CD14-positive monocyte (primary cell): ENCODE measurements at regions not wholly inside any gene's neighbourhood (a gene's known extent, or its start where the extent isn't known, plus 50 kb on each side); places are given as distances from the start of the nearest gene placed in this dataset.
A peak's percentile ranks its signal among the peaks of the same experiment; 100 is the strongest.

Source experiments
- DNase-seq, 3 donors: peaks; one replicate each; pipeline ENCODE4 v3.0.0-alpha.2; 2011 to 2022
- H2AFZ ChIP-seq: 2 replicates; pipeline ENCODE4 v1.6.0; 2012; ENCODE audit warnings: mild to moderate bottlenecking, low read depth, low read length, inconsistent platforms; ENCODE audit not compliant: insufficient read depth, poor library complexity, severe bottlenecking
- H3K27ac ChIP-seq, 2 donors: 1 replicate in 1 of 2; 2 replicates in 1 of 2; pipeline ENCODE4 v1.5.1; 2012 to 2013; ENCODE audit warnings: low read length in 2 of 2, control low read depth in 1 of 2, inconsistent platforms in 1 of 2, low read depth in 1 of 2, mild to moderate bottlenecking in 1 of 2
- H3K27me3 ChIP-seq, 2 donors: one replicate each; pipeline versions ENCODE4 v1.6.0 to v1.6.1; 2011 to 2013; ENCODE audit warnings: low read length in 2 of 2; ENCODE audit not compliant: control insufficient read depth in 2 of 2, insufficient read depth in 2 of 2
- H3K36me3 ChIP-seq, 2 donors: replicated peaks in 1 of 2; 1 replicate in 1 of 2; 2 replicates in 1 of 2; pipeline versions ENCODE4 v1.5.1 to v1.6.1; 2012 to 2013; ENCODE audit warnings: low read length in 2 of 2, control low read depth in 1 of 2, inconsistent platforms in 1 of 2, mild to moderate bottlenecking in 1 of 2; ENCODE audit not compliant: insufficient read depth in 2 of 2, control insufficient read depth in 1 of 2
- H3K4me1 ChIP-seq, 2 donors: 1 replicate in 1 of 2; 2 replicates in 1 of 2; pipeline versions ENCODE4 v1.5.1 to v1.6.1; 2012 to 2013; ENCODE audit warnings: low read length in 2 of 2, control low read depth in 1 of 2, inconsistent platforms in 1 of 2, mild to moderate bottlenecking in 1 of 2, moderate library complexity in 1 of 2; ENCODE audit not compliant: insufficient read depth in 2 of 2, control insufficient read depth in 1 of 2
- H3K4me2 ChIP-seq: replicated peaks from 2 replicates; pipeline ENCODE3; 2012; ENCODE audit warnings: low read length, moderate library complexity, mild to moderate bottlenecking; ENCODE audit not compliant: poor library complexity, severe bottlenecking; ENCODE audit errors: extremely low read depth
- H3K4me3 ChIP-seq, 3 experiments: fragments of 200-600 bp in 1 of 3; sonication (generic) in 1 of 3; replicated peaks in 1 of 3; 1 replicate in 2 of 3; 2 replicates in 1 of 3; pipeline ENCODE4 v1.5.1; 2011 to 2013; ENCODE audit warnings: low read length in 3 of 3, mild to moderate bottlenecking in 3 of 3, control low read depth in 2 of 3, low read depth in 2 of 3, inconsistent platforms in 1 of 3, moderate library complexity in 1 of 3
- H3K79me2 ChIP-seq: 2 replicates; pipeline ENCODE4 v1.6.0; 2012; ENCODE audit warnings: mild to moderate bottlenecking, control low read depth, inconsistent platforms, low read length, moderate library complexity; ENCODE audit not compliant: insufficient read depth
- H3K9ac ChIP-seq: 2 replicates; pipeline ENCODE4 v1.6.0; 2017; ENCODE audit warnings: low read length, mild to moderate bottlenecking; ENCODE audit not compliant: insufficient read depth, poor library complexity, severe bottlenecking
- H3K9me3 ChIP-seq, 2 donors: replicated peaks in 1 of 2; 1 replicate in 1 of 2; 2 replicates in 1 of 2; pipeline versions ENCODE4 v1.5.1 to v1.6.1; 2012 to 2013; ENCODE audit warnings: low read length in 2 of 2, control low read depth in 1 of 2; ENCODE audit not compliant: control insufficient read depth in 1 of 2, insufficient read depth in 1 of 2
- H4K20me1 ChIP-seq: 2 replicates; pipeline ENCODE4 v1.6.0; 2012; ENCODE audit warnings: mild to moderate bottlenecking, low read length, control low read depth, moderate library complexity; ENCODE audit not compliant: insufficient read depth
- H3K27ac Mint-ChIP-seq, 7 donors: one replicate each; pipeline ENCODE4 v1.8.0; 2020; ENCODE audit warnings: mild to moderate bottlenecking in 7 of 7, mixed read lengths in 7 of 7, moderate library complexity in 6 of 7, inconsistent platforms in 2 of 7
- H3K27me3 Mint-ChIP-seq, 3 donors: one replicate each; pipeline ENCODE4 v1.8.0; 2021 to 2022; ENCODE audit warnings: low read depth in 3 of 3, mild to moderate bottlenecking in 3 of 3, mixed read lengths in 3 of 3, moderate library complexity in 3 of 3, inconsistent platforms in 1 of 3
- H3K36me3 Mint-ChIP-seq, 2 donors: one replicate each; pipeline ENCODE4 v1.8.0; 2020; ENCODE audit warnings: mixed read lengths in 2 of 2, inconsistent platforms in 1 of 2, mild to moderate bottlenecking in 1 of 2
- H3K4me1 Mint-ChIP-seq: one replicate; pipeline ENCODE4 v1.8.0; 2020; ENCODE audit warnings: mild to moderate bottlenecking, mixed read lengths
- H3K4me3 Mint-ChIP-seq, 2 donors: one replicate each; pipeline ENCODE4 v1.8.0; 2020; ENCODE audit warnings: mild to moderate bottlenecking in 2 of 2, mixed read lengths in 2 of 2, moderate library complexity in 1 of 2
- H3K9me3 Mint-ChIP-seq, 7 donors: one replicate each; pipeline ENCODE4 v1.8.0; 2020 to 2022; ENCODE audit warnings: mixed read lengths in 7 of 7, mild to moderate bottlenecking in 6 of 7, moderate library complexity in 6 of 7, inconsistent platforms in 2 of 7
- CTCF ChIP-seq: fragments of 200-600 bp; IDR thresholded peaks from one replicate; pipeline ENCODE4 v1.8.0; 2022; ENCODE audit warnings: antibody characterized with exemption, mild to moderate bottlenecking
- WGBS: methylation state at CpG from one replicate; pipeline ENCODE4 v1.1.5; 2013; ENCODE audit warnings: missing lambda C conversion rate; ENCODE audit not compliant: insufficient coverage; 5-methylcytosine and 5-hydroxymethylcytosine counted together
- intact Hi-C, 2 donors: fragments of 100-400 bp; cut with micrococcal nuclease; formaldehyde crosslinking; loops; one replicate each; pipeline versions ENCODE4 v1.15.0 to v1.15.1; 2023

GRCh38 chr2:42918671-42919318 lies 126.4 kb upstream of the HAAO start:
- Histone ChIP-seq H3K4me1 (peaks cover 0 to 4% of the 10 kb centered on the region in 2 donors), H2AFZ (no peak overlapping the region), H4K20me1 (no peaks in the 10 kb centered on the region), H3K9me3 (no peaks in the 10 kb centered on the region), H3K27ac (no peak overlapping the region), H3K9ac (no peak overlapping the region), H3K79me2 (no peaks in the 10 kb centered on the region), H3K4me3 (no peak overlapping the region), H3K36me3 (no peaks in the 10 kb centered on the region), H3K4me2 (no peak overlapping the region), H3K27me3 (no peaks in the 10 kb centered on the region)
- intact Hi-C loops: no loop called here
- H3K4me1 Mint-ChIP-seq: peaks cover 12% of the 10 kb centered on the region
- H3K9me3 Mint-ChIP-seq: peaks cover 0 to 2% (median 0%) of the 10 kb centered on the region in 7 donors
- no peak overlapping the region for H3K27ac Mint-ChIP-seq
- WGBS: 70% methylated on average over 4 of the region's 9 CpGs
- H3K4me3 Mint-ChIP-seq: no peak overlapping the region
- TF ChIP-seq CTCF: no peak
- no peaks in the 10 kb centered on the region for H3K36me3 Mint-ChIP-seq
- peaks cover 0 to 8% (median 5%) of the 10 kb centered on the region in 3 donors for H3K27me3 Mint-ChIP-seq
- DNase-seq: no peak

GRCh38 chr2:42918041-42918440 lies 125.7 kb upstream of the HAAO start:
- peaks cover 0 to 2% (median 0%) of the 10 kb centered on the region in 7 donors for H3K9me3 Mint-ChIP-seq
- Histone ChIP-seq H3K9ac (no peak overlapping the region), H3K27me3 (no peaks in the 10 kb centered on the region), H3K4me3 (no peak overlapping the region), H3K4me1 (peaks cover 0 to 9% of the 10 kb centered on the region in 2 donors), H3K36me3 (no peaks in the 10 kb centered on the region), H3K9me3 (no peaks in the 10 kb centered on the region), H3K4me2 (no peak overlapping the region), H4K20me1 (no peaks in the 10 kb centered on the region), H3K79me2 (no peaks in the 10 kb centered on the region), H3K27ac (no peak overlapping the region), H2AFZ (peak overlapping the region; percentile 44)
- peaks cover 0 to 8% (median 5%) of the 10 kb centered on the region in 3 donors for H3K27me3 Mint-ChIP-seq
- H3K36me3 Mint-ChIP-seq: no peaks in the 10 kb centered on the region
- TF ChIP-seq CTCF: no peak
- DNase-seq: no peak
- intact Hi-C loops: no loop called here
- no CpG with 5 or more reads among the region's 13 CpGs for WGBS
- no peak overlapping the region for H3K4me3 Mint-ChIP-seq
- peak overlapping the region in 1 of 7 donors; percentile 32 for H3K27ac Mint-ChIP-seq
- peaks cover 18% of the 10 kb centered on the region for H3K4me1 Mint-ChIP-seq
